HCT116 (cell line): ENCODE measurements at regions not wholly inside any gene's neighbourhood (a gene's known extent, or its start where the extent isn't known, plus 50 kb on each side); places are given as distances from the start of the nearest gene placed in this dataset.

Experiments used
- ATAC-seq: fragments of 200-7000 bp; cut with Tn5 transposase; 2 replicates; pipeline ENCODE4 v1.9.1; 2020; ENCODE audit warnings: mild to moderate bottlenecking, moderate library complexity
- BruUV-seq: library from RNA; stranded (reverse); fragments of 400-500 nt; replicated peaks from 2 replicates; lab custom pipeline; 2021; lab: Mats Ljungman, UMichigan
- CTCF ChIA-PET: fragments of 300-600 bp; sonication (Branson Sonifier 250); formaldehyde crosslinking; loops from one replicate; lab custom pipeline; 2021; ENCODE audit warnings: antibody characterized with exemption; lab: Charles Lee
- POLR2A ChIA-PET: fragments of 300-600, 350-600 bp; sonication (Branson Sonifier 250); formaldehyde crosslinking; loops from one replicate; lab custom pipeline; 2021; ENCODE audit warnings: antibody characterized with exemption; lab: Charles Lee
- RAD21 ChIA-PET, 2 experiments: fragments of 300-600 bp; sonication (Branson Sonifier 250); formaldehyde crosslinking; loops; one replicate each; lab custom pipeline; 2023; ENCODE audit warnings: low total read pairs in 2 of 2; ENCODE audit not compliant: uncharacterized antibody in 2 of 2, unreplicated experiment in 2 of 2, low non-redundant PET in 1 of 2; lab: Charles Lee
- DNase-seq: peaks from one replicate; pipeline ENCODE4 v3.0.0-alpha.2; 2010; ENCODE audit warnings: low read depth, low spot score
- H2AFZ ChIP-seq: fragments of 200-600 bp; shearing (Covaris generic), sonication (generic); 2 replicates; pipeline ENCODE4 v1.6.1; 2017; ENCODE audit warnings: low read depth, mixed run types, mixed read lengths, antibody characterized with exemption, low read length; ENCODE audit not compliant: poor library complexity, severe bottlenecking
- H3K27ac ChIP-seq: 2 replicates; pipeline ENCODE4 v1.5.1; 2012; ENCODE audit warnings: low read depth, low read length
- H3K27me3 ChIP-seq: fragments of 200-600 bp; sonication (generic); 2 replicates; pipeline ENCODE4 v1.6.1; 2016; ENCODE audit warnings: mixed run types, low read length, mixed read lengths; ENCODE audit not compliant: insufficient read depth
- H3K36me3 ChIP-seq, 2 experiments: fragments of 200-500 bp in 1 of 2; fragments of 200-600 bp in 1 of 2; sonication (Bioruptor generic) in 1 of 2; sonication (generic) in 1 of 2; 2 replicates each; pipeline versions ENCODE4 v1.5.1 to v1.6.1; 2014 to 2016; ENCODE audit warnings: low read length in 2 of 2, inconsistent platforms in 1 of 2, mixed read lengths in 1 of 2, mixed run types in 1 of 2; ENCODE audit not compliant: insufficient read depth in 2 of 2, control insufficient read depth in 1 of 2
- H3K4me1 ChIP-seq, 2 experiments: fragments of 200-600 bp in 1 of 2; sonication (generic) in 1 of 2; 2 replicates each; pipeline versions ENCODE4 v1.5.1 to v1.6.1; 2012 to 2017; ENCODE audit warnings: low read length in 2 of 2, inconsistent platforms in 1 of 2, mild to moderate bottlenecking in 1 of 2, mixed read lengths in 1 of 2, mixed run types in 1 of 2, moderate library complexity in 1 of 2; ENCODE audit not compliant: insufficient read depth in 2 of 2, control insufficient read depth in 1 of 2
- H3K4me2 ChIP-seq: fragments of 200-600 bp; sonication (generic); 2 replicates; pipeline ENCODE4 v1.6.1; 2017; ENCODE audit warnings: mixed run types, low read length, mixed read lengths
- H3K4me3 ChIP-seq, 2 experiments: fragments of 200-600 bp in 1 of 2; sonication (generic) in 1 of 2; replicated peaks in 1 of 2; 2 replicates each; pipeline ENCODE4 v1.5.1; 2011 to 2016; ENCODE audit warnings: low read length in 2 of 2, control low read depth in 1 of 2, low read depth in 1 of 2, mild to moderate bottlenecking in 1 of 2, mixed read lengths in 1 of 2, mixed run types in 1 of 2
- H3K79me2 ChIP-seq: fragments of 200-600 bp; sonication (generic); 2 replicates; pipeline ENCODE4 v1.6.1; 2017; ENCODE audit warnings: mild to moderate bottlenecking, mixed run types, low read length, moderate library complexity, mixed read lengths; ENCODE audit not compliant: insufficient read depth
- H3K9ac ChIP-seq: fragments of 200-600 bp; sonication (generic); 2 replicates; pipeline ENCODE4 v1.6.1; 2016; ENCODE audit warnings: low read length, mixed read lengths
- H3K9me2 ChIP-seq: fragments of 200-600 bp; sonication (generic), shearing (Covaris generic); 2 replicates; pipeline ENCODE4 v1.6.1; 2017; ENCODE audit warnings: mixed run types, mild to moderate bottlenecking, moderate library complexity; ENCODE audit not compliant: insufficient read depth
- H3K9me3 ChIP-seq, 2 experiments: fragments of 200-500 bp in 1 of 2; fragments of 200-600 bp in 1 of 2; sonication (Bioruptor generic) in 1 of 2; sonication (generic) in 1 of 2; 2 replicates each; pipeline ENCODE4 v1.6.1; 2014 to 2017; ENCODE audit warnings: low read length in 2 of 2, mixed read lengths in 2 of 2, inconsistent platforms in 1 of 2, low read depth in 1 of 2, mild to moderate bottlenecking in 1 of 2, mixed run types in 1 of 2, moderate library complexity in 1 of 2; ENCODE audit not compliant: control insufficient read depth in 1 of 2, insufficient read depth in 1 of 2
- H4K20me1 ChIP-seq: fragments of 200-600 bp; sonication (generic), shearing (Covaris generic); 2 replicates; pipeline ENCODE4 v1.6.1; 2017; ENCODE audit warnings: mixed run types, mild to moderate bottlenecking, moderate library complexity; ENCODE audit not compliant: insufficient read depth
- CEBPB ChIP-seq: IDR thresholded peaks from 2 replicates; pipeline ENCODE4 v1.6.1; 2012; ENCODE audit warnings: low read depth
- EGR1 ChIP-seq: IDR thresholded peaks from 2 replicates; pipeline ENCODE4 v1.6.1; 2012; ENCODE audit warnings: low read depth
- EZH2 ChIP-seq: fragments of 200-600 bp; sonication (generic); IDR thresholded peaks from 2 replicates; pipeline ENCODE4 v1.6.1; 2017; ENCODE audit warnings: antibody characterized with exemption, mixed run types
- FOSL1 ChIP-seq: IDR thresholded peaks from 2 replicates; pipeline ENCODE4 v1.6.1; 2012; ENCODE audit warnings: low read depth
- JUND ChIP-seq: IDR thresholded peaks from 2 replicates; pipeline ENCODE4 v1.6.1; 2012
- POLR2AphosphoS5 ChIP-seq: IDR thresholded peaks from 2 replicates; pipeline ENCODE4 v1.6.1; 2011; ENCODE audit warnings: mild to moderate bottlenecking, low read depth, low read length, moderate library complexity
- RAD21 ChIP-seq: IDR thresholded peaks from 2 replicates; pipeline ENCODE4 v1.6.1; 2012; ENCODE audit warnings: low read depth, mild to moderate bottlenecking
- SIN3A ChIP-seq: IDR thresholded peaks from 2 replicates; pipeline ENCODE4 v1.6.1; 2012; ENCODE audit warnings: low read depth
- ZFX ChIP-seq: fragments of 450-650 bp; IDR thresholded peaks from 2 replicates; pipeline ENCODE4 v1.6.1; 2017
- ZNF274 ChIP-seq: fragments of 200-500 bp; sonication (Bioruptor generic); IDR thresholded peaks from 2 replicates; pipeline ENCODE4 v1.6.1; 2014; ENCODE audit warnings: mild to moderate bottlenecking, low read depth, low read length, inconsistent platforms
- intact Hi-C: fragments of 100-400 bp; cut with micrococcal nuclease; formaldehyde crosslinking; loops from 2 replicates; pipeline ENCODE4 v1.10.0; 2022
- TF ChIP-seq, protein P1 (sequence below): IDR thresholded peaks from 2 replicates; pipeline ENCODE4 v1.6.1; 2012
- TF ChIP-seq, protein P2 (sequence below): IDR thresholded peaks from 2 replicates; pipeline ENCODE4 v1.6.1; 2012
- TF ChIP-seq, protein P3 (sequence below): IDR thresholded peaks from 2 replicates; pipeline ENCODE4 v1.6.1; 2012; ENCODE audit warnings: low read depth

DNA sequence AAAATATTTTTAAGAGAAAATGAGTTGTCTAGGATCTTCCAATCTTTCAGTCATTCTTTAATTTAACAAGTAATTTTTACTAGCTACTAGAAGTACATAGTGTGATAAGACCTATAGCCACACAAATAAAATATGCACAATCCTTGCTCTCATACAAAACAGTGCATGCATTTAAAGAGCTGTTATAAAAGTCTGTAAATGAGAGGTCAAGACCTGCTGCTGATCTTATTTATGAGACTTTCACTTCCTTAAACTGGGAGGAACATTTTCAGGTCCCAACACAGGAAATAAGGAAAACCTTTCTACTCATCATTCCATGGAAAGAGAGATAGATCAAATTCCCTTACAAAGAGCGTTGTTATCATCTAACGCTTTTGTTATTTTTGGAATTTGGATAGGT is 54.2 kb upstream of the PAM start:
- ATAC-seq: no peak
- RAD21 ChIA-PET: no interaction called here
- Histone ChIP-seq H3K9me3 (no peaks in the 10 kb centered on the region), H3K4me2 (no peak overlapping the region)
- no peak for TF ChIP-seq JUND
- TF ChIP-seq ZNF274: no peak
- TF ChIP-seq SIN3A: no peak
- TF ChIP-seq, protein P1, sequence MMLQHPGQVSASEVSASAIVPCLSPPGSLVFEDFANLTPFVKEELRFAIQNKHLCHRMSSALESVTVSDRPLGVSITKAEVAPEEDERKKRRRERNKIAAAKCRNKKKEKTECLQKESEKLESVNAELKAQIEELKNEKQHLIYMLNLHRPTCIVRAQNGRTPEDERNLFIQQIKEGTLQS: no peak
- TF ChIP-seq CEBPB: no peak
- no peak for TF ChIP-seq EZH2
- TF ChIP-seq, protein P2, sequence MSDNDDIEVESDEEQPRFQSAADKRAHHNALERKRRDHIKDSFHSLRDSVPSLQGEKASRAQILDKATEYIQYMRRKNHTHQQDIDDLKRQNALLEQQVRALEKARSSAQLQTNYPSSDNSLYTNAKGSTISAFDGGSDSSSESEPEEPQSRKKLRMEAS: no peak
- TF ChIP-seq, protein P3, sequence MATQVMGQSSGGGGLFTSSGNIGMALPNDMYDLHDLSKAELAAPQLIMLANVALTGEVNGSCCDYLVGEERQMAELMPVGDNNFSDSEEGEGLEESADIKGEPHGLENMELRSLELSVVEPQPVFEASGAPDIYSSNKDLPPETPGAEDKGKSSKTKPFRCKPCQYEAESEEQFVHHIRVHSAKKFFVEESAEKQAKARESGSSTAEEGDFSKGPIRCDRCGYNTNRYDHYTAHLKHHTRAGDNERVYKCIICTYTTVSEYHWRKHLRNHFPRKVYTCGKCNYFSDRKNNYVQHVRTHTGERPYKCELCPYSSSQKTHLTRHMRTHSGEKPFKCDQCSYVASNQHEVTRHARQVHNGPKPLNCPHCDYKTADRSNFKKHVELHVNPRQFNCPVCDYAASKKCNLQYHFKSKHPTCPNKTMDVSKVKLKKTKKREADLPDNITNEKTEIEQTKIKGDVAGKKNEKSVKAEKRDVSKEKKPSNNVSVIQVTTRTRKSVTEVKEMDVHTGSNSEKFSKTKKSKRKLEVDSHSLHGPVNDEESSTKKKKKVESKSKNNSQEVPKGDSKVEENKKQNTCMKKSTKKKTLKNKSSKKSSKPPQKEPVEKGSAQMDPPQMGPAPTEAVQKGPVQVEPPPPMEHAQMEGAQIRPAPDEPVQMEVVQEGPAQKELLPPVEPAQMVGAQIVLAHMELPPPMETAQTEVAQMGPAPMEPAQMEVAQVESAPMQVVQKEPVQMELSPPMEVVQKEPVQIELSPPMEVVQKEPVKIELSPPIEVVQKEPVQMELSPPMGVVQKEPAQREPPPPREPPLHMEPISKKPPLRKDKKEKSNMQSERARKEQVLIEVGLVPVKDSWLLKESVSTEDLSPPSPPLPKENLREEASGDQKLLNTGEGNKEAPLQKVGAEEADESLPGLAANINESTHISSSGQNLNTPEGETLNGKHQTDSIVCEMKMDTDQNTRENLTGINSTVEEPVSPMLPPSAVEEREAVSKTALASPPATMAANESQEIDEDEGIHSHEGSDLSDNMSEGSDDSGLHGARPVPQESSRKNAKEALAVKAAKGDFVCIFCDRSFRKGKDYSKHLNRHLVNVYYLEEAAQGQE: no peak
- TF ChIP-seq EGR1: no peak
- no peak for TF ChIP-seq POLR2AphosphoS5
- no peak for TF ChIP-seq RAD21
- TF ChIP-seq FOSL1: no peak
- no peak for TF ChIP-seq ZFX
- TF ChIP-seq, all 23 proteins: peak for 0
- Histone ChIP-seq H3K9me2 (no peaks in the 10 kb centered on the region), H3K4me3 (no peak overlapping the region), H4K20me1 (no peaks in the 10 kb centered on the region), H3K27me3 (no peaks in the 10 kb centered on the region), H3K4me1 (no peaks in the 10 kb centered on the region), H3K36me3 (no peaks in the 10 kb centered on the region), H2AFZ (peak overlapping the region; percentile 36), H3K79me2 (no peaks in the 10 kb centered on the region), H3K9ac (no peak overlapping the region), H3K27ac (no peak overlapping the region)
- intact Hi-C loops: no loop called here
- POLR2A ChIA-PET: no interaction called here
- CTCF ChIA-PET: no interaction called here
- DNase-seq: no peak
- no TSS peak for BruUV-seq
